ENCODE measurements at regions not wholly inside any gene's neighbourhood (a gene's known extent, or its start where the extent isn't known, plus 50 kb on each side); places are given as distances from the start of the nearest gene placed in this dataset.

GRCh38 chr3:78476076-78476475 is 1291.7 kb downstream of the ROBO1 start:
- TF ChIP-seq YY1 (IDR thresholded peaks at IDR 0.05; ENCODE audit: insufficient read depth, insufficient replicate concordance, low read depth, low read length) = no peak
- TF ChIP-seq TFE3 (CRISPR knock-in tag; IDR thresholded peaks at IDR 0.05) = no peak
- no peak for TF ChIP-seq ZNF441 (CRISPR knock-in tag; IDR thresholded peaks at IDR 0.05; ENCODE audit: borderline replicate concordance)
- no peak for TF ChIP-seq ZNF512B (CRISPR knock-in tag; IDR thresholded peaks at IDR 0.05; ENCODE audit: borderline replicate concordance)
- TF ChIP-seq TCF7 (IDR thresholded peaks at IDR 0.05; ENCODE audit: low read depth) = no peak
- TF ChIP-seq XRCC5 (optimal IDR thresholded peaks at IDR 0.05; ENCODE audit: low read length) = no peak
- TF ChIP-seq EZH2 (conservative IDR thresholded peaks at IDR 0.05; ENCODE audit: low read depth, low read length) = no peak
- TF ChIP-seq SP5 (CRISPR knock-in tag; IDR thresholded peaks at IDR 0.05; ENCODE audit: borderline replicate concordance, low read depth) = no peak
- TF ChIP-seq RAD21 (CRISPR knock-in tag; IDR thresholded peaks at IDR 0.05) = no peak
- TF ChIP-seq USF2 (IDR thresholded peaks at IDR 0.05; ENCODE audit: low read depth, low read length) = no peak
- no peak for TF ChIP-seq USF2 (CRISPR knock-in tag; IDR thresholded peaks at IDR 0.05; ENCODE audit: borderline replicate concordance)
- TF ChIP-seq CTCF (CRISPR knock-in tag; IDR thresholded peaks at IDR 0.05) = no peak
- TF ChIP-seq FOXO4 (CRISPR knock-in tag; conservative IDR thresholded peaks at IDR 0.05) = no peak
